ENCODE measurements at regions not wholly inside any gene's neighbourhood (a gene's known extent, or its start where the extent isn't known, plus 50 kb on each side); places are given as distances from the start of the nearest gene placed in this dataset.

GRCh38 chr1:181359012-181359411 lies 124.3 kb upstream of the CACNA1E start:
- DNase-seq (ENCODE audit: insufficient read length, low spot score) (no peak), FAIRE-seq (no peak)
- no peak for TF ChIP-seq POLR2A (IDR thresholded peaks at IDR 0.05; ENCODE audit: low read depth, low read length)

DNA sequence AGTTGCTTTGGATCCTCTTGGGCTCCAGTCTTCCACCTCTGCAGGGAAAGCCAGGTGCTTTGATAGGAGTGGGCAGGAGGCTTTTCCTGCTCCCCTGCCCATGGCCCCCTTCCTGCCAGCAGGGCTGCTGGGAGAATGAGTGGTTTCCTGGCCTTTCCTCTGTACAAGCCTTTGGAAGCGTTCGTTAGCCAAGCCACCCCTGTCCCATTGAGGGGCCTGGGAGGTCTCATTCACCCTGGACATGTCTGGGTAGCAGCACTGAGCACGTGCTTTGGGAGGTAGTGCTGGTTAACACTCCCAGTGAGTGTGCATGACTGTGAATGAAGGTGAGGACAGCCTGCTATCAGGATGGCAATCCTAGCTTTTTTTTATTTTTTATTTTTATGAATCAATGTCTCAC lies 118.5 kb upstream of the CACNA1E start:
- FAIRE-seq, result no peak
- no peak for TF ChIP-seq POLR2A (IDR thresholded peaks at IDR 0.05; ENCODE audit: low read depth, low read length)
- DNase-seq (ENCODE audit: insufficient read length, low spot score), result no peak

GRCh38 chr1:181366910-181367309 lies 116.4 kb upstream of the CACNA1E start:
- no peak for DNase-seq (ENCODE audit: insufficient read length, low spot score)
- FAIRE-seq, result no peak
- TF ChIP-seq POLR2A (IDR thresholded peaks at IDR 0.05; ENCODE audit: low read depth, low read length), result no peak

DNA sequence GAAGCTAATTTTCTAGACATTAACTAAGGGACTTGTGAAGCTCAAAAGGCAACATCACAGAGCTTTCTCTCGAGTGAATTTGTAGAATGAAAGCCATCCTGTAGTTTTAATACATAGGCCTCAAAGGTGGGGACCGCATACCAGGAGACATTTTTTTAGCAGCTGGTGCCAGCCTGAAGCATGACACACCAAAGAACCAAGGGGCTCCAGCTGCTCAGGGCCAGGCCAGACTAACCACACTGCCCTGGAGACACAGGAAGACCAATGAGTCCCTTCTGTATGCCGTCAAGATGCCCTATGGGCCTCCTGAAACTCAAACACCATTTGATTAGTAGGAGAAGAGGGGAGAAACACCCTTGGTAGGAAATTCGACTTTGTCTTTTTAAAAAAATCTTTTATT lies 113.9 kb upstream of the CACNA1E start:
- DNase-seq (ENCODE audit: insufficient read length, low spot score) (no peak), FAIRE-seq (no peak)
- no peak for TF ChIP-seq POLR2A (IDR thresholded peaks at IDR 0.05; ENCODE audit: low read depth, low read length)

GRCh38 chr1:181383695-181384094 lies 99.6 kb upstream of the CACNA1E start:
- DNase-seq (ENCODE audit: insufficient read length, low spot score) (no peak), FAIRE-seq (no peak)
- no peak for TF ChIP-seq POLR2A (IDR thresholded peaks at IDR 0.05; ENCODE audit: low read depth, low read length)

DNA sequence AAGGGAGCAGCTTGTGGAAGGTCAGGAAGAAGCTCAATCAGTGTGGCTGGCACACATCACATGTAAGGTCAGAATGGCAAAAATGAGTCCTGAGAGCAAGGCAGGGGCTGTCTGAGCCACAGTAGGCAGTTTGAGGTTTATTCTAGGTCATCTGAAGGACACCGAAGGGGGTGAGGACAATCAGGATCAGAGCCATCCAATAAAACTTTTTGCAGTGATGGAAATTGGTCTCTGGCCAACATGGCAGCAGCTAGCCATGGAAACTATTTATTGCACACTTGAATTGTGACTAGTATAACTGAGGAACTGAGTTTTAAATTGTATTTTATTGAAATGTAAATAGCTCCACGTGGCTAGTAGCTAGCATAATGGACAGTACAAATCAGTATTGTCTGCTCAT lies 97.0 kb upstream of the CACNA1E start:
- no peak for TF ChIP-seq POLR2A (IDR thresholded peaks at IDR 0.05; ENCODE audit: low read depth, low read length)
- DNase-seq (ENCODE audit: insufficient read length, low spot score) (no peak), FAIRE-seq (no peak)

GRCh38 chr1:181386951-181387350 lies 96.4 kb upstream of the CACNA1E start:
- TF ChIP-seq POLR2A (IDR thresholded peaks at IDR 0.05; ENCODE audit: low read depth, low read length), result no peak
- no peak for FAIRE-seq

GRCh38 chr1:181387702-181388101 lies 95.6 kb upstream of the CACNA1E start:
- DNase-seq (ENCODE audit: insufficient read length, low spot score) (no peak), FAIRE-seq (no peak)
- TF ChIP-seq POLR2A (IDR thresholded peaks at IDR 0.05; ENCODE audit: low read depth, low read length), result no peak

More at GRCh38 chr1:181386951-181387350, 96.4 kb upstream of the CACNA1E start:
- no peak for DNase-seq (ENCODE audit: insufficient read length, low spot score)

DNA sequence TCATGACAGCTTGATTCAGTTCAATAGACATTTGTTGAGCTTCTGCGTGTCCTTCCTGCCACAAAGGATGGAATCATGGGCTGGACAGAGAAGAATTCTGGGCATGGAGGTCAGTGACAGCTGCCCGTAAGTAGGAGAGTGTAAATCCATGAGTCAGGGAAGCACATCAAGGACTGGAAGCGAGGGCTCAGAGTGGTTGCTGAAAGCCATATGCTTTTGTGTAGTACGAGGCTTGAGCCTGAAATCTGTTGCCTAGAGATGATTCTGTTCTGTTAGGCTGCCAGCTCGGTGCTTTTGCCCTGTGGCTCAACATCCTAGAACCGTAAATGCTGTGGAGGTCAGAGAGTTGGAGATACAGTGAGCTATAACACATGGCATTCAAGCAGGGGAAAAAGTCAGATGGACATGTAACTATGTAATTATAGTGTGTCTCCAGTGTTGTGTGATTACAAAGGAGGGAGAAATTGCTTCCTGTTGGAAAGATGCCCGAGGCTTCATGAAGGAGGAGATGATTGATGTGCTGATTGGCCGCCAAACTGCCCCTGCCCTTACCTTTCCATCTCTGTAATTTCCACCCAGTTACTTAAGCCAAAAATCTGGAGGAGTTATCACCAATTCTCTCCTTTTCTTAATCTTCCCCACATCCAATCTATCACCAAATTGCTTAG lies 92.8 kb upstream of the CACNA1E start:
- no peak for TF ChIP-seq POLR2A (IDR thresholded peaks at IDR 0.05; ENCODE audit: low read depth, low read length)
- no peak for FAIRE-seq
- DNase-seq (ENCODE audit: insufficient read length, low spot score), result no peak

DNA sequence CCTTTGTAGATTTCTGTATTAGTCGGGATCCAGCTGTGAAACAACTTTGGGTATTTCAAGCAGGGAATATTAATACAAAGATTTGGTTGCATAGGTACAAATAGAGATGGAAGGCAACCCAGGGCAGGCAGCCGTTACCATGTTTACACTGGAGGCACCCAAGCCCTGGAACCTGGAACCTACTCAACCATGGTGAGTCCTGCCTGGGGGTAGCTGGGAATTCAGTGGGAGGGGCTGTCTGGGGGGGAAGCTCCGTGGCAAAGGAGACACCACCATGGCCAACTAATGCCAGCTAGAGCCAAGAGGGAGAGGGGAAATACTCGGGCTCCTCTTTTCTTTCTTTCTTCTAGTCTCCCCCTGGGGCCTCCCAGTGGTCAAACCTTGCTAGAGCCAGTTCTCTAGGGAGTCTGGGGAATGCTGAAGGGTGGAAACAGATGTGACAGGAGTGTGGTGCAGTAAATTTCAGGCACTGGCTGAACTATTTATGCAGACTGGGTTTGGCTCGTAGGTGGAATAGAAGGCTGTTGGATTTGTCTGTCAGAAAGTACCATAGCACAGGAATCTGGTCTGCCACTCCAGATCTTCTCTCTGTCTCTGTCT lies 91.9 kb upstream of the CACNA1E start:
- no peak for TF ChIP-seq POLR2A (IDR thresholded peaks at IDR 0.05; ENCODE audit: low read depth, low read length)
- no peak for FAIRE-seq
- DNase-seq (ENCODE audit: insufficient read length, low spot score), result no peak

DNA sequence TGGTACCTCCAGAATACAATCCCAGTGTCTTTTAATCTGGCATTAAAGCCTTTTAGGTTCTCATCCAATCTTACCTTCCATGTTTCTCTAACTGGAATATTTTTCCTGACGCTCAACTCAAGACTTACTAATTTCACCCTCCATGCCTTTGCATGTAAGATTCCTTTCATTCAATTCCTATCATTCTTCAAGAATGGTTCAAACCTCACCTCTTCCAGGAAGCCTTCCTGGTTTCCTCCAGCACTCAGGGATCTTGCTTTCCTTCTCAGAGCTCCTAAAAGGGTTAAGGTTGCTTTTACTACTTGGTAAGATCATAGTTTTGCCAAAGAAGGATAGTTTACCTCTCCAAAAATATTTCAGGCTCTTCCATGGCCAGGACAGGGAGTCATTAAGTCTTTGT lies 91.2 kb upstream of the CACNA1E start:
- DNase-seq (ENCODE audit: insufficient read length, low spot score), result no peak
- no peak for FAIRE-seq
- TF ChIP-seq POLR2A (IDR thresholded peaks at IDR 0.05; ENCODE audit: low read depth, low read length), result no peak

DNA sequence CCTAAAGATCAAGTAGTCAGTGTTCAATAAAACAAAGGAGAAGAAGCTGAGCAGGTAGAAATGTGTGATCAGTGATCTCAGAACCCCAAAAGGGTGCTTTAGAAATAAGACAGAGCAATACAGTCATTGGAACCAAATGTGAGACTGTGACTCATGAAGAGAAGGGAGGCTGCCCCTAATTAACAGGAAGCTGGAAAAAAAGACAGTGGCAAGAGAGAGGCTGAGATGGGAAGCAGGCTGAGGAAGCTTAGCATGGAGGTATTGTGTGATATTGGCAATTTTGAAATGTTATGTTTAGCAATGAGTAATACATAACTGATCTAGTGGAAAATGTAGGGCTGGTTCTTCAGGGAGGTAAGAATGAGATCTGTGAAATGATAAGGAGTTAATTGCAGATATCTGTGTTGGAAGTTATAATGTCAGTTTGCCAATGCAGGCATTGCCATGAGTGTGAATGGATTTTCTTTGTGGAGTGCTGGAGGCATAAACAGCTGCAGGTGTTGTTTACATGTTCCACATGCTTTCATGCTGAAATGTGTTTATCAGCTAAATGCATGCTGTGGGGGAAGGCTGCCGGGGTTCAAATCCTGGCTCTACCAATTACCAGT lies 90.6 kb upstream of the CACNA1E start:
- no peak for DNase-seq (ENCODE audit: insufficient read length, low spot score)
- FAIRE-seq, result no peak
- TF ChIP-seq POLR2A (IDR thresholded peaks at IDR 0.05; ENCODE audit: low read depth, low read length), result no peak

DNA sequence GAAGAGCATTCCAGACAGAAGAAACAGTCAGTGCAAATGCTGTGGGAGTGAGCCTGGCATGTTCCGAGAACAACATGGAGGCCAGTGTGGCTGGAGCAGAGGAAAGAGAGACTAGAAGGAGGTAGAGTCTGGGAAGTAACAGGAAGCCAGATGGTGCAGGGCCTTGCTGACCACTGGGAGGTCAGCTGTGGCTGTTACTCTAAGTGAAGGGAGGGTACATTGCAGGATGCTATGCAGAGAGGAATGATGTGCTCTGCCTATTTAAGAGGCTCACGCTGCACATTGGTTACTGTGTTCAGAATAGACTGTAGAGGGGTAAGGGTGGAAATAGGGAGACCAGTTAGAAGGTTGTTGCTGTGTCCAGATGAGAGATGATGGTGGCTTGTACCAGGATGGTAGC lies 88.6 kb upstream of the CACNA1E start:
- DNase-seq (ENCODE audit: insufficient read length, low spot score) (no peak), FAIRE-seq (no peak)
- TF ChIP-seq POLR2A (IDR thresholded peaks at IDR 0.05; ENCODE audit: low read depth, low read length), result no peak

DNA sequence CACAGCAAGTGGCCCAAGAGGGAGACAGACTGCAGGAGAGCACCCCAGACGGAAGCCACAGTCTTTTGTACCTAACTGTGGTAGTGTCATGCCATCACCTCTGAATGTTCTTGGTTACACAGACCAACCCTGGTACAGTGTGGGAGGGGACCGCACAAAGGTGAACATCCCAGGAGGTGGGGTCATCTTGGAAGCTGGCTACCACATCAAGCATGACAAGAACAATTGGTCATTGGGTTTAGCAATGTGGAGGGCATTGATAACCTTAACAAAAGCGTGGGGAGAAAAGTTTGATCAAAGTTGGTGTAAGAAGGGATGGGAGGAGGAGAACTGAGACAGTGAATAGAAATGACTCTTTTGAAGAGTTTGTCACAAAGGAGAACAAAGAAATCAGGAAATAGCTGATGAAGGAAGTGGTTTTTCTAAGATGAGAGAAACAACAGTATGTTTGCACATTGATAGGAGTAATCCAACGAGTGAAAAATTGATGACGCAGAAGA lies 87.1 kb upstream of the CACNA1E start:
- no peak for FAIRE-seq
- no peak for TF ChIP-seq POLR2A (IDR thresholded peaks at IDR 0.05; ENCODE audit: low read depth, low read length)
- DNase-seq (ENCODE audit: insufficient read length, low spot score), result no peak

GRCh38 chr1:181396811-181397210 lies 86.5 kb upstream of the CACNA1E start:
- no peak for FAIRE-seq

More at GRCh38 chr1:181396811-181397210, 86.5 kb upstream of the CACNA1E start:
- TF ChIP-seq POLR2A (IDR thresholded peaks at IDR 0.05; ENCODE audit: low read depth, low read length), result no peak
- no peak for DNase-seq (ENCODE audit: insufficient read length, low spot score)

All from H54 (cell line).